ENCODE measurements at regions not wholly inside any gene's neighbourhood (a gene's known extent, or its start where the extent isn't known, plus 50 kb on each side); places are given as distances from the start of the nearest gene placed in this dataset.

DNA sequence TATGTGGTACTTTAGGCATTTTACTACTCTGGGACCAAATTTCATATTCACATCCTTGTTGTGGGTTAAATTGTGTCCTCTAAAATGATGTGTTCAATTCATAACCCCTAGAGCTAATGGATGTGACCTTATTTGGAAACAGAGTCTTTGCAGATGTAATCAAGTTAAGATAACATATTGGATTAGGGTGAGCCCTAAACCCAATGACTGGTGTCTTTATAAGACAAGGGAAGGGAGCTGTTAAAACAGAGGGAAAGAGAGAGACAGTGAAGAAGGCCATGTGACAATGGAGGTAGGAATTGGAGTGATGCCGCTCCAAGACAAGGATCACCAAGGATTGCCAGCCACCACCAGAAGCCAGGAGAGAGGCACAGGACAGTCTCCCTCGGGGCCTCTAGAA is 220.0 kb downstream of the ADGRG6 start:
- ATAC-seq: no peak
- TF ChIP-seq, protein P1, sequence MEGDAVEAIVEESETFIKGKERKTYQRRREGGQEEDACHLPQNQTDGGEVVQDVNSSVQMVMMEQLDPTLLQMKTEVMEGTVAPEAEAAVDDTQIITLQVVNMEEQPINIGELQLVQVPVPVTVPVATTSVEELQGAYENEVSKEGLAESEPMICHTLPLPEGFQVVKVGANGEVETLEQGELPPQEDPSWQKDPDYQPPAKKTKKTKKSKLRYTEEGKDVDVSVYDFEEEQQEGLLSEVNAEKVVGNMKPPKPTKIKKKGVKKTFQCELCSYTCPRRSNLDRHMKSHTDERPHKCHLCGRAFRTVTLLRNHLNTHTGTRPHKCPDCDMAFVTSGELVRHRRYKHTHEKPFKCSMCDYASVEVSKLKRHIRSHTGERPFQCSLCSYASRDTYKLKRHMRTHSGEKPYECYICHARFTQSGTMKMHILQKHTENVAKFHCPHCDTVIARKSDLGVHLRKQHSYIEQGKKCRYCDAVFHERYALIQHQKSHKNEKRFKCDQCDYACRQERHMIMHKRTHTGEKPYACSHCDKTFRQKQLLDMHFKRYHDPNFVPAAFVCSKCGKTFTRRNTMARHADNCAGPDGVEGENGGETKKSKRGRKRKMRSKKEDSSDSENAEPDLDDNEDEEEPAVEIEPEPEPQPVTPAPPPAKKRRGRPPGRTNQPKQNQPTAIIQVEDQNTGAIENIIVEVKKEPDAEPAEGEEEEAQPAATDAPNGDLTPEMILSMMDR (IDR thresholded peaks at IDR 0.05): no peak
- H3K4me3 ChIP-seq: no peak overlapping the region
- no peaks in the 10 kb centered on the region for H3K4me1 ChIP-seq (ENCODE audit: low read depth)
- no peak for DNase-seq
- H3K36me3 ChIP-seq (ENCODE audit: low read depth): no peaks in the 10 kb centered on the region
- intact Hi-C loops (cut with DNase I, micrococcal nuclease): no loop called here
- no peaks in the 10 kb centered on the region for H3K9me3 ChIP-seq

DNA sequence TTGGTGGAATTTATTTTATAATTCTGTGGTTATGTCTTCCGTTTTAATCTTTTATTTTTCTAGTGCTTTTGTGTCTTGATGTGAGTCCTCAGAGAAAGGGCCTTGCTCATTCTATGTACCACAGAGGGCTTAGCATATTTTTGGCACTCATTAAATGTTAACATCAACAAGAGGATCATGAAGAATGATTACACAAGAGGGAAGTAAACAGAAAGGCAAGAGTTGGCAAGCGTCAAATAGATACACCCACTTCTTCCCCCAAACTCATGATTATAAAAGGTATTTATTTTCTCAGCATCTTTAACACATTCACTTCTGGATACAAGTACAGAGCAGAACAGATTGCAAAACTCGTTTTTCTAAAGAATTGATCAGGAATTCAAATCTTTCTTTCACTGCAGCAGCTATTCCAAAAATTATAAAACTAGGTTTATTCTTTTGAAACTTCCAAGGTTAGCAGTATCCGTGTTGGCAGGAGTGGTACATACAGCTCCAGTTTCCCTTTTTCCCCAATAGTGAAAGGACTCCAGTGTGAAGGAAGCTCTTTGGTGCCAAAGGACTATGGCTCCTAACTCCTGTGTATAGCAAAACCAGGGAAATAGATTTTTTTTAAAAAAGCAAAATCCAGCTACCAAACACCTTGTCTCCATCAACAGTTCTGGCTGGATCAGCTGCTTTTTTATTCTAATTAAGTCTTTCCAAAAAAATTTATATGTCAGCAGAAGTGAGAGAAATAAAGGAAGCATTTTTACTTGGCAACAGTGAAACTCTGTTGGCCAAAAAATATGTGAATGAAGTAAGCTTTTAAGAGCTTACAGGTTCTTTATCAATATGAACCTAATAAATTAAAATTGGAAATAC is 221.9 kb downstream of the ADGRG6 start:
- ATAC-seq: no peak
- Histone ChIP-seq H3K36me3 (ENCODE audit: low read depth) (no peaks in the 10 kb centered on the region), H3K4me3 (no peak overlapping the region), H3K4me1 (ENCODE audit: low read depth) (no peaks in the 10 kb centered on the region), H3K9me3 (no peaks in the 10 kb centered on the region)
- TF ChIP-seq, protein P1 (IDR thresholded peaks at IDR 0.05): no peak
- intact Hi-C loops (cut with DNase I, micrococcal nuclease): no loop called here
- DNase-seq: no peak

DNA sequence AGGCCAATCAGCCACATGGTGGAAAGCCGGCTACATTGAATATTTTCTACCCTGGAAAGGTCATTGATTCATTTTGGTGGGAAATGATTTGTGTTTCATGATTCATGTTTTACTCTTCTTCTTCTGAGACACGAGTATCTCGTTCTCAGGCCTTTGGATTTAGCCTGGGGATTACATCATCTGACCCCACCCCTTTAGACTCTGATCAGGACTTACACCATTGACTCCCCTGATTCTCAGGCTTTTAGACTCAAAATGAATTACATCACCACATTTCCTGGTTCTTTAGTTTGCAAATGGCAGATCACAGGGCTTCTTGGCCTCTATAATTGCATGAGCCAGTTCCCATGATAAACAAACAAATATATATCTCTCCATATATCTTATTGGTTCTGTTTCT is 228.8 kb downstream of the ADGRG6 start:
- Histone ChIP-seq H3K36me3 (ENCODE audit: low read depth) (no peaks in the 10 kb centered on the region), H3K4me1 (ENCODE audit: low read depth) (no peaks in the 10 kb centered on the region), H3K4me3 (no peak overlapping the region), H3K9me3 (peaks cover 8% of the 10 kb centered on the region)
- DNase-seq (no peak), ATAC-seq (no peak)
- TF ChIP-seq, protein P1 (IDR thresholded peaks at IDR 0.05): no peak
- intact Hi-C loops (cut with DNase I, micrococcal nuclease): no loop called here

DNA sequence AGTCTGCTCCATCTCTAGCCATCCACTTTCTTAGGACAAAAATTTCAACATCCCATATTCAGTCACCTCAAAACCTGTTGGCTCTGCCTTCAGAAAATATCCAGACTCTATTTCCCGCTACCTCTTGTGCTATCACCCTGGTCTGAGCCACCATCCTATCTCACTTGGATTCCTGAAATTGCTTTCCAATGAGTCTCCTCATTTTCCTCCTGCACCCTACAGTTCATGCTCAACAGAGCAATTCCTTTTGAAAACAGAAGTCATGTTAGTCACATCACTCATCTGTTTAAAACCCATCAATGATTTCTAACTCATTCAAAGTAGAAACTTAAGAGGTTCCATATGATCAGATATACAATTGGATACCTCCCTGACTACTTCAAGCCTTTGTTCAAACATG is 229.9 kb downstream of the ADGRG6 start:
- Histone ChIP-seq H3K4me1 (ENCODE audit: low read depth) (no peaks in the 10 kb centered on the region), H3K9me3 (peaks cover 8% of the 10 kb centered on the region), H3K4me3 (no peak overlapping the region), H3K36me3 (ENCODE audit: low read depth) (no peaks in the 10 kb centered on the region)
- DNase-seq (no peak), ATAC-seq (no peak)
- intact Hi-C loops (cut with DNase I, micrococcal nuclease): no loop called here
- TF ChIP-seq, protein P1 (IDR thresholded peaks at IDR 0.05): no peak

DNA sequence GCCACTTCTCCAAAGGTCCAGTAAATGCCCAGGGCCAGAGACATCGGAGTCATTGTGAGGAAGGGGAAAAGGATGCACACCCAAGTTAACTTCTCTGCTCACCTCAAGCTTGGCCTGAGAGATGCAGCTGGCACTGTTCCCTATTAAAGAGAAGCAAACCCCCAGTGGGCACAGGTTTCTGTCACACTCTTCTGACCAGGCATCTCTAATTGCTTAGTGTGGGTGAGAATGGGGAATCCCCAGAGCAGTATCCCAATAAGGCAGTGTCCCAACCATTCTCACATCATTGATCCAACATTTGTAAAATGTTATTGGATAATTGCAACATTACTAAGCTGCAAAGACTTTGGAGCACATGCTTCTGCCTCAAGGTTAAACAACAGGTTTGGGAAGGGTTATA is 232.3 kb downstream of the ADGRG6 start:
- intact Hi-C loops (cut with DNase I, micrococcal nuclease): no loop called here
- TF ChIP-seq, protein P1 (IDR thresholded peaks at IDR 0.05): no peak
- H3K4me1 ChIP-seq (ENCODE audit: low read depth): no peaks in the 10 kb centered on the region
- DNase-seq (no peak), ATAC-seq (no peak)
- H3K36me3 ChIP-seq (ENCODE audit: low read depth): no peaks in the 10 kb centered on the region
- H3K9me3 ChIP-seq: peaks cover 8% of the 10 kb centered on the region
- H3K4me3 ChIP-seq: no peak overlapping the region

Measured in mucosa of descending colon (tissue), 3 donors.